Fibroblast of lung (primary cell): ENCODE measurements at regions not wholly inside any gene's neighbourhood (a gene's known extent, or its start where the extent isn't known, plus 50 kb on each side); places are given as distances from the start of the nearest gene placed in this dataset.

ENCODE experiments used
- DNase-seq, 2 donors: peaks; one replicate each; pipeline versions ENCODE4 v3.0.0 to v3.0.0-alpha.2; 2010; ENCODE audit warnings: low read depth in 2 of 2
- H2AFZ ChIP-seq: 2 replicates; pipeline ENCODE4 v1.5.1; 2012; ENCODE audit warnings: low read length, control low read depth, inconsistent platforms
- H3K27ac ChIP-seq: 2 replicates; pipeline ENCODE4 v1.5.1; 2011; ENCODE audit warnings: low read length, control low read depth; ENCODE audit not compliant: insufficient read depth
- H3K27me3 ChIP-seq: 2 replicates; pipeline ENCODE4 v1.5.1; 2011; ENCODE audit warnings: mild to moderate bottlenecking, low read length; ENCODE audit not compliant: control insufficient read depth, insufficient read depth
- H3K36me3 ChIP-seq: 2 replicates; pipeline ENCODE4 v1.5.1; 2011; ENCODE audit warnings: low read length; ENCODE audit not compliant: control insufficient read depth, insufficient read depth
- H3K4me1 ChIP-seq: 2 replicates; pipeline ENCODE4 v1.5.1; 2011; ENCODE audit warnings: low read length; ENCODE audit not compliant: control insufficient read depth, insufficient read depth; ENCODE audit errors: extremely low read depth
- H3K4me2 ChIP-seq: 2 replicates; pipeline ENCODE4 v1.5.1; 2011; ENCODE audit warnings: low read length, control low read depth; ENCODE audit not compliant: insufficient read depth; ENCODE audit errors: extremely low read depth
- H3K4me3 ChIP-seq, 4 experiments: fragments of 200-600 bp in 1 of 4; sonication (generic) in 1 of 4; replicated peaks in 1 of 4; 2 replicates each; pipeline ENCODE4 v1.5.1; 2011 to 2016; ENCODE audit warnings: low read length in 4 of 4, low read depth in 3 of 4, mild to moderate bottlenecking in 3 of 4, control low read depth in 2 of 4, inconsistent platforms in 1 of 4, mixed read lengths in 1 of 4; ENCODE audit not compliant: insufficient read depth in 1 of 4; ENCODE audit errors: control extremely low read depth in 1 of 4
- H3K79me2 ChIP-seq: 2 replicates; pipeline ENCODE4 v1.5.1; 2012; ENCODE audit warnings: mild to moderate bottlenecking, low read length, inconsistent platforms; ENCODE audit not compliant: control insufficient read depth, insufficient read depth
- H3K9ac ChIP-seq: 2 replicates; pipeline ENCODE4 v1.5.1; 2011; ENCODE audit warnings: mild to moderate bottlenecking, low read length, control low read depth; ENCODE audit not compliant: insufficient read depth
- H3K9me3 ChIP-seq: 2 replicates; pipeline ENCODE4 v1.5.1; 2012; ENCODE audit warnings: low read depth, low read length; ENCODE audit not compliant: control insufficient read depth, insufficient read depth
- H4K20me1 ChIP-seq: 2 replicates; pipeline ENCODE4 v1.5.1; 2011; ENCODE audit warnings: low read length; ENCODE audit not compliant: control insufficient read depth, insufficient read depth; ENCODE audit errors: extremely low read depth
- EZH2 ChIP-seq: IDR thresholded peaks from 2 replicates; pipeline ENCODE4 v1.5.1; 2012; ENCODE audit warnings: low read length, control low read depth, mild to moderate bottlenecking; ENCODE audit errors: missing control alignments
- TF ChIP-seq, protein P1 (sequence below), 2 donors: IDR thresholded peaks in 1 of 2; conservative IDR thresholded peaks in 1 of 2; 1 replicate in 1 of 2; 2 replicates in 1 of 2; pipeline ENCODE4 v1.5.1; 2011 to 2012; ENCODE audit warnings: low read length in 2 of 2, control low read depth in 1 of 2, inconsistent platforms in 1 of 2, low read depth in 1 of 2, mild to moderate bottlenecking in 1 of 2

DNA sequence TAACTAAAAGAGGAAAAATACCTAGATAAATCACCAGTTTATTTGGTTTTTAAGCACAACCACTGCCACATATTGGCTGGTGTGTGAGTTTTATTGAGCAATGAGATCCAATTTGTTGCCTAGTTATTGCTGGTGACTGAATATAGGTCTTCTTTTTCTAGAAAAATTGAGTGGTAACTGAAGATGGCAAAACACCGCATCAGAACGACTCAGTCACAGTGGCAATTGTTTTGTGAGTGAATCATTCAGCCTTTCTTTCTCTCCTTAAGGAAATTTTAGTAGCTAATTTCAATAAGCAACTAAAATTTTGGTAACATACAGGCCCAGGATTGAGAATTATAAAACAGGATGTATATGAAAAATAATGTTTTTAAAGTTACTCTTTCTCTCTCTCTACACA lies 533.0 kb downstream of the KCNA4 start:
- Histone ChIP-seq H3K4me2 (no peak overlapping the region), H4K20me1 (no peaks in the 10 kb centered on the region), H3K36me3 (no peaks in the 10 kb centered on the region), H3K79me2 (no peaks in the 10 kb centered on the region), H3K4me3 (no peak overlapping the region), H3K9ac (no peak overlapping the region), H3K9me3 (no peaks in the 10 kb centered on the region), H2AFZ (no peak overlapping the region), H3K4me1 (no peaks in the 10 kb centered on the region), H3K27me3 (no peaks in the 10 kb centered on the region), H3K27ac (no peak overlapping the region)
- DNase-seq, result no peak
- no peak for TF ChIP-seq EZH2
- TF ChIP-seq, protein P1, sequence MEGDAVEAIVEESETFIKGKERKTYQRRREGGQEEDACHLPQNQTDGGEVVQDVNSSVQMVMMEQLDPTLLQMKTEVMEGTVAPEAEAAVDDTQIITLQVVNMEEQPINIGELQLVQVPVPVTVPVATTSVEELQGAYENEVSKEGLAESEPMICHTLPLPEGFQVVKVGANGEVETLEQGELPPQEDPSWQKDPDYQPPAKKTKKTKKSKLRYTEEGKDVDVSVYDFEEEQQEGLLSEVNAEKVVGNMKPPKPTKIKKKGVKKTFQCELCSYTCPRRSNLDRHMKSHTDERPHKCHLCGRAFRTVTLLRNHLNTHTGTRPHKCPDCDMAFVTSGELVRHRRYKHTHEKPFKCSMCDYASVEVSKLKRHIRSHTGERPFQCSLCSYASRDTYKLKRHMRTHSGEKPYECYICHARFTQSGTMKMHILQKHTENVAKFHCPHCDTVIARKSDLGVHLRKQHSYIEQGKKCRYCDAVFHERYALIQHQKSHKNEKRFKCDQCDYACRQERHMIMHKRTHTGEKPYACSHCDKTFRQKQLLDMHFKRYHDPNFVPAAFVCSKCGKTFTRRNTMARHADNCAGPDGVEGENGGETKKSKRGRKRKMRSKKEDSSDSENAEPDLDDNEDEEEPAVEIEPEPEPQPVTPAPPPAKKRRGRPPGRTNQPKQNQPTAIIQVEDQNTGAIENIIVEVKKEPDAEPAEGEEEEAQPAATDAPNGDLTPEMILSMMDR (conservative IDR thresholded peaks at IDR 0.05 in 1 of 2, IDR thresholded peaks at IDR 0.05 in 1 of 2; ENCODE audit: low read depth in 1 of 2, low read length in 2 of 2), result no peak

GRCh38 chr11:29482510-29482909 lies 534.3 kb downstream of the KCNA4 start:
- no peak overlapping the region for H3K27ac ChIP-seq
- no peak for DNase-seq
- no peaks in the 10 kb centered on the region for H4K20me1 ChIP-seq
- no peaks in the 10 kb centered on the region for H3K9me3 ChIP-seq
- no peaks in the 10 kb centered on the region for H3K27me3 ChIP-seq
- H3K4me3 ChIP-seq, result no peak overlapping the region
- H3K79me2 ChIP-seq, result no peaks in the 10 kb centered on the region
- no peaks in the 10 kb centered on the region for H3K4me1 ChIP-seq
- H2AFZ ChIP-seq, result no peak overlapping the region
- H3K4me2 ChIP-seq, result no peak overlapping the region
- TF ChIP-seq EZH2, result no peak
- no peak overlapping the region for H3K9ac ChIP-seq
- no peaks in the 10 kb centered on the region for H3K36me3 ChIP-seq

GRCh38 chr11:29481738-29482137 lies 535.1 kb downstream of the KCNA4 start:
- Histone ChIP-seq H3K79me2 (no peaks in the 10 kb centered on the region), H3K9ac (no peak overlapping the region), H3K9me3 (no peaks in the 10 kb centered on the region), H3K27ac (no peak overlapping the region), H4K20me1 (no peaks in the 10 kb centered on the region), H3K4me1 (no peaks in the 10 kb centered on the region), H3K36me3 (no peaks in the 10 kb centered on the region), H3K4me3 (no peak overlapping the region), H2AFZ (no peak overlapping the region), H3K4me2 (no peak overlapping the region), H3K27me3 (no peaks in the 10 kb centered on the region)
- DNase-seq, result no peak
- no peak for TF ChIP-seq EZH2
- TF ChIP-seq, protein P1 (conservative IDR thresholded peaks at IDR 0.05 in 1 of 2, IDR thresholded peaks at IDR 0.05 in 1 of 2; ENCODE audit: low read depth in 1 of 2, low read length in 2 of 2), result no peak
